ENCODE measurements at regions not wholly inside any gene's neighbourhood (a gene's known extent, or its start where the extent isn't known, plus 50 kb on each side); places are given as distances from the start of the nearest gene placed in this dataset.

GRCh38 chr4:123890889-123891288, 494.3 kb downstream of the SPRY1 start:
- Histone ChIP-seq H3K27me3 (no peaks in the 10 kb centered on the region), H3K27ac (no peak overlapping the region), H3K4me1 (peaks cover 0 to 8% (median 2%) of the 10 kb centered on the region in 4 donors), H3K36me3 (no peaks in the 10 kb centered on the region), H3K9me3 (no peaks in the 10 kb centered on the region), H3K4me3 (no peak overlapping the region)
- intact Hi-C loops (cut with DNase I), result no loop called here
- DNase-seq, result no peak
- WGBS, 2 donors, result 94 to 97% methylated on average over 3 of the region's 3 CpGs
- TF ChIP-seq EP300 (IDR thresholded peaks at IDR 0.05), result no peak
- TF ChIP-seq POLR2AphosphoS5 (IDR thresholded peaks at IDR 0.05), result no peak
- no peak for TF ChIP-seq POLR2A (IDR thresholded peaks at IDR 0.05)
- TF ChIP-seq, protein P1, sequence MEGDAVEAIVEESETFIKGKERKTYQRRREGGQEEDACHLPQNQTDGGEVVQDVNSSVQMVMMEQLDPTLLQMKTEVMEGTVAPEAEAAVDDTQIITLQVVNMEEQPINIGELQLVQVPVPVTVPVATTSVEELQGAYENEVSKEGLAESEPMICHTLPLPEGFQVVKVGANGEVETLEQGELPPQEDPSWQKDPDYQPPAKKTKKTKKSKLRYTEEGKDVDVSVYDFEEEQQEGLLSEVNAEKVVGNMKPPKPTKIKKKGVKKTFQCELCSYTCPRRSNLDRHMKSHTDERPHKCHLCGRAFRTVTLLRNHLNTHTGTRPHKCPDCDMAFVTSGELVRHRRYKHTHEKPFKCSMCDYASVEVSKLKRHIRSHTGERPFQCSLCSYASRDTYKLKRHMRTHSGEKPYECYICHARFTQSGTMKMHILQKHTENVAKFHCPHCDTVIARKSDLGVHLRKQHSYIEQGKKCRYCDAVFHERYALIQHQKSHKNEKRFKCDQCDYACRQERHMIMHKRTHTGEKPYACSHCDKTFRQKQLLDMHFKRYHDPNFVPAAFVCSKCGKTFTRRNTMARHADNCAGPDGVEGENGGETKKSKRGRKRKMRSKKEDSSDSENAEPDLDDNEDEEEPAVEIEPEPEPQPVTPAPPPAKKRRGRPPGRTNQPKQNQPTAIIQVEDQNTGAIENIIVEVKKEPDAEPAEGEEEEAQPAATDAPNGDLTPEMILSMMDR (IDR thresholded peaks at IDR 0.05), result no peak

DNA sequence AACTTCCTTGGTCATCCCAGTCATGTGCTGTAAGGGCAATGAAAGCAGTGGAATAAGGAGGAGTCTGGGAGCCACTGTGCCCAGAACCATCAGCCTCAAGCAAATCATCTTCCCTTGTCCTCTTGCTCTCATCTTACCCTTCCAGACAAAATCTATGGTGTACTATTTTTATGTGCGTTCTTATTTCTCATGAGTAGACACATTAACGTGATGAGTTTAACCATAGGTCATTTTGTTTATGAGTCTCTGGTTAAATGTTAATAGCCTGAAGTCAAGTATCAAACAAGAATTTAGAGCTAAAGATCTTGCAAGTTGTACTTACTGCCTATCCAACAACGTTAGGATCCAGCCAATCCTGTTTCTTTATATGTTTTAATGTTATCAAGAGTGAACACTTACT, 495.3 kb downstream of the SPRY1 start:
- intact Hi-C loops (cut with DNase I), result no loop called here
- Histone ChIP-seq H3K4me1 (peaks cover 0 to 17% (median 7%) of the 10 kb centered on the region in 4 donors), H3K27ac (no peak overlapping the region), H3K36me3 (no peaks in the 10 kb centered on the region), H3K9me3 (no peaks in the 10 kb centered on the region), H3K27me3 (no peaks in the 10 kb centered on the region), H3K4me3 (no peak overlapping the region)
- no peak for TF ChIP-seq POLR2AphosphoS5 (IDR thresholded peaks at IDR 0.05)
- TF ChIP-seq POLR2A (IDR thresholded peaks at IDR 0.05), result no peak
- TF ChIP-seq EP300 (IDR thresholded peaks at IDR 0.05), result no peak
- TF ChIP-seq, protein P1 (IDR thresholded peaks at IDR 0.05), result no peak
- no peak for DNase-seq
- 34 to 63% methylated on average over 3 of the region's 3 CpGs for WGBS, 2 donors

- Histone ChIP-seq H3K4me3 (no peak overlapping the region), H3K36me3 (no peaks in the 10 kb centered on the region), H3K9me3 (no peaks in the 10 kb centered on the region), H3K27ac (peak overlapping the region in 2 of 4 donors; percentile 28 to 48), H3K27me3 (no peaks in the 10 kb centered on the region), H3K4me1 (peaks cover 0 to 19% (median 7%) of the 10 kb centered on the region in 4 donors)
- intact Hi-C loops (cut with DNase I), result no loop called here
- TF ChIP-seq EP300 (IDR thresholded peaks at IDR 0.05) (no peak), POLR2AphosphoS5 (IDR thresholded peaks at IDR 0.05) (no peak)
- TF ChIP-seq, protein P1 (IDR thresholded peaks at IDR 0.05), result no peak
- DNase-seq, result no peak
- WGBS, 2 donors, result 74 to 77% methylated on average over 4 of the region's 4 CpGs
Observed at GRCh38 chr4:123892368-123892976, 495.9 kb downstream of the SPRY1 start.

DNA sequence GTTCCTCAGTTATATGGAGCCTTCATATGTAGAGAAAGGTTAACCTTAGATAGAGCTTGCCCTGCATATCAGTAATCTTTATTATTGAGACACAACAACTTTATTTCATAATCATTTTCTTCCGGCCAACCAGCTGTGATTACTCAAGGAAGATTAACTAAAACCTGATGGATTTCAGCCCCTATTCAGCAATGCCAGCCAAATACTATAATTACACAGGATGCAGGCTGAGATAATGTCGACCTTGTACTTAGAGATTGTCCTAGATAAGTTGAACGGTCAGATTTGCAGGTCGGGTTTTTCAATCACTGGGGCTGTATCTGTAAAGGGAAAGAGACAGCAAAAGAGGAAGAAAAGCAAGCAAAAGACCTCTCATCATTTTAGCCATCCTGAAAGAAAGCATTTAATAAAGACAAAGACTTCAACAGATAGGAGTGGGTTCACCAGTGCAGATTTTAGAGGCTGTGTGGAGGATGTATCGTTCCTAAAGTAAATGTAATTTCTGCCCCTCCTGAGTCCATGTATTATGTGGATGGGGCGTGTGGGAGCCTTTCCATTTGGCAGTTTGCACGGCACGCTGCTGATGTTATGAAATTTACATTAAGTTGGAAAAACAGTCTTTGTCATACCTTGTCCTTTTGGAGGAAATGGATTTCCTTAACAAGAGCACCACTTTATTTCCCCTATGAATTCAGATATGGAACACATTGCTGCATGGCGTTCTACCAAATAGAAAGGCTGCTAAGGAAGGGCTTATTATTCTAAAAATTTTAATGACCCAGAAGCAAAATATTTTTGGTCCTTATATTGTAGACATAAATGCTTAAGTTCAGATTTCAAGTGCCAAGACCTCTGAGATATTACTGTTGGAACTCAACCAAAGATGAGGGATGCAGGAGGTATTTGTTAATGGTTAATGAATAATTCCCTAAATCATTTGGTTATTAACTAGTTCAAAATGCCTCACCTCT, 496.7 kb downstream of the SPRY1 start:
- Histone ChIP-seq H3K9me3 (no peaks in the 10 kb centered on the region), H3K4me3 (no peak overlapping the region), H3K27ac (peak overlapping the region in 3 of 4 donors; percentile 28 to 48 (median 48)), H3K36me3 (no peaks in the 10 kb centered on the region), H3K27me3 (no peaks in the 10 kb centered on the region), H3K4me1 (peaks cover 0 to 19% (median 7%) of the 10 kb centered on the region in 4 donors)
- TF ChIP-seq, protein P1 (IDR thresholded peaks at IDR 0.05), result no peak
- TF ChIP-seq POLR2A (IDR thresholded peaks at IDR 0.05) (no peak), EP300 (IDR thresholded peaks at IDR 0.05) (no peak), POLR2AphosphoS5 (IDR thresholded peaks at IDR 0.05) (peak; percentile 38 to 71 (median 49))
- intact Hi-C loops (cut with DNase I), result no loop called here
- 29 to 54% methylated on average over 9 of the region's 9 CpGs for WGBS, 2 donors
- DNase-seq, result no peak

All from sigmoid colon (tissue), 6 donors.